A549 (cell line): ENCODE measurements at regions not wholly inside any gene's neighbourhood (a gene's known extent, or its start where the extent isn't known, plus 50 kb on each side); places are given as distances from the start of the nearest gene placed in this dataset.

Source experiments
- EHMT2 ChIP-seq: fragments of 200-600 bp; sonication (generic); IDR thresholded peaks from 2 replicates; pipeline ENCODE4 v1.6.1; 2016; ENCODE audit warnings: antibody characterized with exemption, low read depth, mild to moderate bottlenecking, moderate library complexity
- FOSL2 ChIP-seq, 2 experiments: fragments of 450-650 bp in 1 of 2; fragments of >200 bp in 1 of 2; sonication (Bioruptor Twin) in 1 of 2; formaldehyde crosslinking; IDR thresholded peaks; 2 replicates each; pipeline versions ENCODE4 v1.5.0 to v1.6.1; 2016 to 2020; ENCODE audit warnings: mild to moderate bottlenecking in 1 of 2, moderate library complexity in 1 of 2
- HOXA7 ChIP-seq: fragments of 250-450 bp; sonication (Bioruptor Pico); IDR thresholded peaks from 2 replicates; pipeline ENCODE4 v1.5.0; 2020; ENCODE audit warnings: mild to moderate bottlenecking, moderate library complexity
- RFX5 ChIP-seq: fragments of 450-650 bp; IDR thresholded peaks from 2 replicates; pipeline ENCODE4 v1.7.1; 2014; ENCODE audit warnings: antibody characterized with exemption, mild to moderate bottlenecking, moderate library complexity
- ZNF302 ChIP-seq: fragments of 250-450 bp; sonication (Bioruptor Pico); IDR thresholded peaks from 2 replicates; pipeline ENCODE4 v1.9.0; 2021; ENCODE audit warnings: inconsistent platforms, mild to moderate bottlenecking, moderate library complexity
- ZSCAN20 ChIP-seq: fragments of 250-450 bp; sonication (Bioruptor Pico); IDR thresholded peaks from 2 replicates; pipeline ENCODE4 v1.8.0; 2022; ENCODE audit warnings: mild to moderate bottlenecking, moderate library complexity
- TF ChIP-seq, protein P1 (sequence below): fragments of >200 bp; sonication (Bioruptor Twin); formaldehyde crosslinking; IDR thresholded peaks from 3 replicates; pipeline ENCODE4 v1.5.1; 2016

DNA sequence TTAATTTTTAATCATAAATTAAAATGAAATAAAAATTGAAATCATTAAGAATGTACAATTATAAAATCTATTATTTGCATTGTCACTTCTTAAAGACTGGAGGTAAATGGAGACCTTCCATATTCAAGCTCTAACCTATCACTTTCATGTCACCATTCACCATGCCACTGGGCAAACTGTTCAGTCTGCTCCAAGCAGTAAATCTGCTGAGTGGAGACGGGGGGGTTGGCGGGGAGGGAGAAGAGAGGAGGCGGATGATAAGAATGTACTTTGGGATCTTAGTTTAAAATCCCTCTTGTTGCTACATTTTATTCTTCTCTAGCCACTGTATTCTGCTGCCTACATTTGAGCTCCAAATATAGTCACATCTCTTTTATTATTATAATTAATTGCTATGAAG, 365.9 kb upstream of the NFIA start:
- TF ChIP-seq, protein P1, sequence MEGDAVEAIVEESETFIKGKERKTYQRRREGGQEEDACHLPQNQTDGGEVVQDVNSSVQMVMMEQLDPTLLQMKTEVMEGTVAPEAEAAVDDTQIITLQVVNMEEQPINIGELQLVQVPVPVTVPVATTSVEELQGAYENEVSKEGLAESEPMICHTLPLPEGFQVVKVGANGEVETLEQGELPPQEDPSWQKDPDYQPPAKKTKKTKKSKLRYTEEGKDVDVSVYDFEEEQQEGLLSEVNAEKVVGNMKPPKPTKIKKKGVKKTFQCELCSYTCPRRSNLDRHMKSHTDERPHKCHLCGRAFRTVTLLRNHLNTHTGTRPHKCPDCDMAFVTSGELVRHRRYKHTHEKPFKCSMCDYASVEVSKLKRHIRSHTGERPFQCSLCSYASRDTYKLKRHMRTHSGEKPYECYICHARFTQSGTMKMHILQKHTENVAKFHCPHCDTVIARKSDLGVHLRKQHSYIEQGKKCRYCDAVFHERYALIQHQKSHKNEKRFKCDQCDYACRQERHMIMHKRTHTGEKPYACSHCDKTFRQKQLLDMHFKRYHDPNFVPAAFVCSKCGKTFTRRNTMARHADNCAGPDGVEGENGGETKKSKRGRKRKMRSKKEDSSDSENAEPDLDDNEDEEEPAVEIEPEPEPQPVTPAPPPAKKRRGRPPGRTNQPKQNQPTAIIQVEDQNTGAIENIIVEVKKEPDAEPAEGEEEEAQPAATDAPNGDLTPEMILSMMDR: no peak
- TF ChIP-seq EHMT2 (no peak), FOSL2 (IDR thresholded peaks at IDR 0.05) (no peak), FOSL2 (CRISPR knock-in tag; IDR thresholded peaks at IDR 0.05) (no peak), ZNF302 (CRISPR knock-in tag) (no peak), ZSCAN20 (CRISPR knock-in tag) (no peak), RFX5 (no peak), HOXA7 (CRISPR knock-in tag) (no peak)
